GM06990 (cell line): ENCODE measurements at regions not wholly inside any gene's neighbourhood (a gene's known extent, or its start where the extent isn't known, plus 50 kb on each side); places are given as distances from the start of the nearest gene placed in this dataset.

Source experiments
- DNase-seq: peaks from one replicate; pipeline ENCODE4 v3.0.0-alpha.2; 2011; ENCODE audit not compliant: insufficient read length; ENCODE audit errors: extremely low read depth
- H3K27me3 ChIP-seq: replicated peaks from 2 replicates; pipeline ENCODE4 v1.6.0; 2011; ENCODE audit warnings: low read length; ENCODE audit not compliant: control insufficient read depth, insufficient read depth
- H3K36me3 ChIP-seq: 2 replicates; pipeline ENCODE4 v1.5.1; 2011; ENCODE audit warnings: low read length; ENCODE audit not compliant: control insufficient read depth, insufficient read depth
- H3K4me3 ChIP-seq: replicated peaks from 2 replicates; pipeline ENCODE4 v1.5.1; 2011; ENCODE audit warnings: low read depth, mild to moderate bottlenecking, control low read depth, low read length
- CTCF ChIP-seq: IDR thresholded peaks from 2 replicates; pipeline ENCODE4 v1.5.1; 2011; ENCODE audit warnings: low read length, control low read depth, mild to moderate bottlenecking, inconsistent platforms; ENCODE audit not compliant: insufficient read depth, poor library complexity, severe bottlenecking

- no peak for TF ChIP-seq CTCF
These were observed 50.3 kb upstream of the KYNU start for GRCh38 chr2:142827170-142827569.

GRCh38 chr2:142825861-142826260 is 51.6 kb upstream of the KYNU start:
- Histone ChIP-seq H3K36me3 (no peaks in the 10 kb centered on the region), H3K27me3 (no peaks in the 10 kb centered on the region), H3K4me3 (no peak overlapping the region)
- no peak for TF ChIP-seq CTCF
- no peak for DNase-seq

More at GRCh38 chr2:142827170-142827569, 50.3 kb upstream of the KYNU start:
- Histone ChIP-seq H3K4me3 (no peak overlapping the region), H3K36me3 (no peaks in the 10 kb centered on the region), H3K27me3 (no peaks in the 10 kb centered on the region)
- DNase-seq: no peak

GRCh38 chr2:142824756-142825155 is 52.7 kb upstream of the KYNU start:
- TF ChIP-seq CTCF: no peak
- no peak for DNase-seq
- Histone ChIP-seq H3K4me3 (no peak overlapping the region), H3K27me3 (no peaks in the 10 kb centered on the region), H3K36me3 (no peaks in the 10 kb centered on the region)

- DNase-seq: no peak
- Histone ChIP-seq H3K4me3 (no peak overlapping the region), H3K36me3 (no peaks in the 10 kb centered on the region), H3K27me3 (no peaks in the 10 kb centered on the region)
- TF ChIP-seq CTCF: no peak
These were observed 55.3 kb upstream of the KYNU start for GRCh38 chr2:142822190-142822589.

GRCh38 chr2:142819411-142819810 is 58.1 kb upstream of the KYNU start:
- H3K4me3 ChIP-seq: no peak overlapping the region
- DNase-seq: no peak
- H3K27me3 ChIP-seq: no peaks in the 10 kb centered on the region
- no peaks in the 10 kb centered on the region for H3K36me3 ChIP-seq
- TF ChIP-seq CTCF: no peak

- TF ChIP-seq CTCF: no peak
- no peaks in the 10 kb centered on the region for H3K36me3 ChIP-seq
- no peak overlapping the region for H3K4me3 ChIP-seq
- DNase-seq: no peak
- H3K27me3 ChIP-seq: no peaks in the 10 kb centered on the region
These were observed 62.1 kb upstream of the KYNU start for GRCh38 chr2:142815375-142815774.
